ENCODE measurements at regions not wholly inside any gene's neighbourhood (a gene's known extent, or its start where the extent isn't known, plus 50 kb on each side); places are given as distances from the start of the nearest gene placed in this dataset.

GRCh38 chr10:27451054-27451453 is 53.0 kb upstream of the RAB18 start:
- no peak for DNase-seq
- Histone ChIP-seq H3K79me2 (ENCODE audit: low read length) (no peaks in the 10 kb centered on the region), H3K9me3 (replicated peaks; ENCODE audit: insufficient read depth, low read length) (no peaks in the 10 kb centered on the region), H4K20me1 (ENCODE audit: insufficient read depth, low read length) (no peaks in the 10 kb centered on the region), H3K4me3 (ENCODE audit: low read length) (no peak overlapping the region), H3K9me2 (replicated peaks; ENCODE audit: insufficient read depth, low read length) (no peaks in the 10 kb centered on the region), H3K36me3 (replicated peaks; ENCODE audit: insufficient read depth, low read length) (no peaks in the 10 kb centered on the region), H3K4me2 (ENCODE audit: low read depth, low read length) (no peak overlapping the region), H3K27me3 (replicated peaks; ENCODE audit: insufficient read depth, low read length) (no peaks in the 10 kb centered on the region), H3K27ac (ENCODE audit: low read length) (no peak overlapping the region), H3K4me1 (ENCODE audit: low read length) (no peaks in the 10 kb centered on the region), H3K9ac (ENCODE audit: low read length) (no peak overlapping the region), H2AFZ (ENCODE audit: low read length) (no peak overlapping the region), H3F3A (ENCODE audit: insufficient read depth, low read length) (no peaks in the 10 kb centered on the region)
- TF ChIP-seq CTCF (IDR thresholded peaks at IDR 0.05; ENCODE audit: low read length) (no peak), EZH2 (optimal IDR thresholded peaks at IDR 0.05; ENCODE audit: low read depth, low read length) (no peak), EZH2phosphoT487 (IDR thresholded peaks at IDR 0.05; ENCODE audit: low read length) (no peak)

GRCh38 chr10:27450225-27450624 is 53.9 kb upstream of the RAB18 start:
- no peak for TF ChIP-seq EZH2 (optimal IDR thresholded peaks at IDR 0.05; ENCODE audit: low read depth, low read length)
- no peak for TF ChIP-seq EZH2phosphoT487 (IDR thresholded peaks at IDR 0.05; ENCODE audit: low read length)
- TF ChIP-seq CTCF (IDR thresholded peaks at IDR 0.05; ENCODE audit: low read length): no peak
- no peaks in the 10 kb centered on the region for H3K36me3 ChIP-seq (replicated peaks; ENCODE audit: insufficient read depth, low read length)
- no peak overlapping the region for H3K27ac ChIP-seq (ENCODE audit: low read length)
- no peaks in the 10 kb centered on the region for H3K4me1 ChIP-seq (ENCODE audit: low read length)
- no peak for DNase-seq
- H3F3A ChIP-seq (ENCODE audit: insufficient read depth, low read length): no peaks in the 10 kb centered on the region
- no peak overlapping the region for H3K9ac ChIP-seq (ENCODE audit: low read length)
- H3K4me2 ChIP-seq (ENCODE audit: low read depth, low read length): no peak overlapping the region
- H3K27me3 ChIP-seq (replicated peaks; ENCODE audit: insufficient read depth, low read length): no peaks in the 10 kb centered on the region
- H3K9me2 ChIP-seq (replicated peaks; ENCODE audit: insufficient read depth, low read length): no peaks in the 10 kb centered on the region
- H2AFZ ChIP-seq (ENCODE audit: low read length): no peak overlapping the region
- no peak overlapping the region for H3K4me3 ChIP-seq (ENCODE audit: low read length)
- no peaks in the 10 kb centered on the region for H4K20me1 ChIP-seq (ENCODE audit: insufficient read depth, low read length)
- H3K9me3 ChIP-seq (replicated peaks; ENCODE audit: insufficient read depth, low read length): no peaks in the 10 kb centered on the region
- H3K79me2 ChIP-seq (ENCODE audit: low read length): no peaks in the 10 kb centered on the region

GRCh38 chr10:27449571-27449970 is 54.5 kb upstream of the RAB18 start:
- Histone ChIP-seq H3K9ac (ENCODE audit: low read length) (no peak overlapping the region), H3K4me1 (ENCODE audit: low read length) (no peaks in the 10 kb centered on the region)

More at GRCh38 chr10:27449571-27449970, 54.5 kb upstream of the RAB18 start:
- no peak for DNase-seq
- Histone ChIP-seq H3K4me3 (ENCODE audit: low read length) (no peak overlapping the region), H3K9me3 (replicated peaks; ENCODE audit: insufficient read depth, low read length) (no peaks in the 10 kb centered on the region), H3K4me2 (ENCODE audit: low read depth, low read length) (no peak overlapping the region), H3K27ac (ENCODE audit: low read length) (no peak overlapping the region), H2AFZ (ENCODE audit: low read length) (no peak overlapping the region), H3F3A (ENCODE audit: insufficient read depth, low read length) (no peaks in the 10 kb centered on the region), H3K79me2 (ENCODE audit: low read length) (no peaks in the 10 kb centered on the region), H3K9me2 (replicated peaks; ENCODE audit: insufficient read depth, low read length) (no peaks in the 10 kb centered on the region), H3K36me3 (replicated peaks; ENCODE audit: insufficient read depth, low read length) (no peaks in the 10 kb centered on the region), H3K27me3 (replicated peaks; ENCODE audit: insufficient read depth, low read length) (no peaks in the 10 kb centered on the region), H4K20me1 (ENCODE audit: insufficient read depth, low read length) (no peaks in the 10 kb centered on the region)
- TF ChIP-seq EZH2 (optimal IDR thresholded peaks at IDR 0.05; ENCODE audit: low read depth, low read length): no peak
- no peak for TF ChIP-seq CTCF (IDR thresholded peaks at IDR 0.05; ENCODE audit: low read length)
- TF ChIP-seq EZH2phosphoT487 (IDR thresholded peaks at IDR 0.05; ENCODE audit: low read length): no peak

Data from MM.1S (cell line).